Activated CD8-positive, alpha-beta memory T cell treated with anti-CD3 and anti-CD28 coated beads for 36 hours (primary cell): ENCODE measurements at regions not wholly inside any gene's neighbourhood (a gene's known extent, or its start where the extent isn't known, plus 50 kb on each side); places are given as distances from the start of the nearest gene placed in this dataset.
"Not testable (repeated sequence)": the region's sequence is repeated elsewhere in the genome, so short reads cannot be mapped to it uniquely, and the experiment has no call there.

Source experiments
- CTCF ChIA-PET: fragments of 350-600 bp; sonication (Branson Sonifier 250); formaldehyde crosslinking; loops from one replicate; lab custom pipeline; 2021; ENCODE audit warnings: antibody characterized with exemption; lab: Charles Lee
- POLR2A ChIA-PET: fragments of 350-600 bp; sonication (Branson Sonifier 250); formaldehyde crosslinking; loops from one replicate; lab custom pipeline; 2021; ENCODE audit warnings: antibody characterized with exemption; lab: Charles Lee

GRCh38 chr4:155011163-155011780 is 197.2 kb upstream of the NPY2R start:
- CTCF ChIA-PET: no interaction called here
- POLR2A ChIA-PET: no interaction called here

- ChIA-PET CTCF (no interaction called here), POLR2A (no interaction called here)
Observed at GRCh38 chr4:155012469-155012868, 196.0 kb upstream of the NPY2R start.

- CTCF ChIA-PET: no interaction called here
- POLR2A ChIA-PET: no interaction called here
Observed at GRCh38 chr4:155017426-155017825, 191.0 kb upstream of the NPY2R start.

- POLR2A ChIA-PET: no interaction called here
- CTCF ChIA-PET: no interaction called here
Observed at GRCh38 chr4:155025762-155026457, 182.5 kb upstream of the NPY2R start.

- CTCF ChIA-PET: no interaction called here
- POLR2A ChIA-PET: no interaction called here
Observed at GRCh38 chr4:155026715-155027114, 181.7 kb upstream of the NPY2R start.

GRCh38 chr4:155032521-155033229 is 175.8 kb upstream of the NPY2R start:
- POLR2A ChIA-PET: no interaction called here
- CTCF ChIA-PET: no interaction called here

- POLR2A ChIA-PET: no interaction called here
- CTCF ChIA-PET: no interaction called here
Observed at GRCh38 chr4:155033604-155034003, 174.8 kb upstream of the NPY2R start.

- ChIA-PET POLR2A (no interaction called here), CTCF (interaction anchor here (0.9 to 1.5 kb wide), 3 partner anchors 11 to 64 kb away, joined by 3 read pairs; no protein-coding TSS in a partner anchor)
Observed at GRCh38 chr4:155037031-155037430, 171.4 kb upstream of the NPY2R start.

GRCh38 chr4:155038459-155038858 is 170.0 kb upstream of the NPY2R start:
- ChIA-PET CTCF (interaction anchor here (1.5 kb wide), 1 partner anchor 9 kb away, joined by 3 read pairs; no protein-coding TSS in a partner anchor), POLR2A (no interaction called here)

- POLR2A ChIA-PET: no interaction called here
- CTCF ChIA-PET: no interaction called here
Observed at GRCh38 chr4:155039162-155039561, 169.3 kb upstream of the NPY2R start.

- POLR2A ChIA-PET: no interaction called here
- CTCF ChIA-PET: no interaction called here
Observed at GRCh38 chr4:155040031-155040430, 168.4 kb upstream of the NPY2R start.

- CTCF ChIA-PET: no interaction called here
Observed at GRCh38 chr4:155042014-155042413, 166.4 kb upstream of the NPY2R start.

GRCh38 chr4:155044251-155044650 is 164.2 kb upstream of the NPY2R start:
- POLR2A ChIA-PET, CTCF ChIA-PET: not testable (repeated sequence)

More at GRCh38 chr4:155042014-155042413, 166.4 kb upstream of the NPY2R start:
- POLR2A ChIA-PET: no interaction called here

GRCh38 chr4:155047755-155048154 is 160.7 kb upstream of the NPY2R start:
- POLR2A ChIA-PET: no interaction called here
- CTCF ChIA-PET: interaction anchor here (0.9 kb wide), 1 partner anchor 10 kb away, joined by 3 read pairs; no protein-coding TSS in a partner anchor

GRCh38 chr4:155054042-155054441 is 154.4 kb upstream of the NPY2R start:
- POLR2A ChIA-PET, CTCF ChIA-PET: not testable (repeated sequence)

GRCh38 chr4:155060419-155060818 is 148.0 kb upstream of the NPY2R start:
- POLR2A ChIA-PET: no interaction called here
- CTCF ChIA-PET: no interaction called here

GRCh38 chr4:155060873-155061272 is 147.6 kb upstream of the NPY2R start:
- ChIA-PET CTCF (no interaction called here), POLR2A (no interaction called here)

- ChIA-PET CTCF (interaction anchor here (0.5 kb wide), 1 partner anchor 135 kb away, joined by 3 read pairs; no protein-coding TSS in a partner anchor), POLR2A (no interaction called here)
Observed at GRCh38 chr4:155062948-155063347, 145.5 kb upstream of the NPY2R start.

GRCh38 chr4:155064934-155065333 is 143.5 kb upstream of the NPY2R start:
- POLR2A ChIA-PET, CTCF ChIA-PET: not testable (repeated sequence)

GRCh38 chr4:155066871-155067270 is 141.6 kb upstream of the NPY2R start:
- ChIA-PET POLR2A (no interaction called here), CTCF (no interaction called here)
